ENCODE measurements at regions not wholly inside any gene's neighbourhood (a gene's known extent, or its start where the extent isn't known, plus 50 kb on each side); places are given as distances from the start of the nearest gene placed in this dataset.

DNA sequence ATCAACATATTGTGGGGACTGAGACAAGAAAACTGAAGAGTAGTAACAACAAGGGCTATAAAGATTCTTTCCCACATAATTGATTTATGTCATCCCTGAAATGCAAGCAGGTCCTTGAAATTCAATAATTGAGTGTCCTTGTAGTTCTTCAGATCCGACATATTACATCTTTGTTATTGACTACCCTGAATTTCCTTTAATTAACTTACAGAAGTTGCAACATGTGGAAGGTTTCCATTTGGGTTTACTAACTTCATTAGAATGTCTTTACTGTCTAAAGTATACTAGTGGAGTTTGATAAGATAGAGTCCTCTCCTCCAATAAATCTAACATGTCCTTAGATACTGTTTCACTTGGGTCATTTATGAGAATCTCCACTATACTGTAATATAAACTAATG, 951.8 kb downstream of the SLC6A15 start:
- no peak for ATAC-seq (ENCODE audit: low read depth)

DNA sequence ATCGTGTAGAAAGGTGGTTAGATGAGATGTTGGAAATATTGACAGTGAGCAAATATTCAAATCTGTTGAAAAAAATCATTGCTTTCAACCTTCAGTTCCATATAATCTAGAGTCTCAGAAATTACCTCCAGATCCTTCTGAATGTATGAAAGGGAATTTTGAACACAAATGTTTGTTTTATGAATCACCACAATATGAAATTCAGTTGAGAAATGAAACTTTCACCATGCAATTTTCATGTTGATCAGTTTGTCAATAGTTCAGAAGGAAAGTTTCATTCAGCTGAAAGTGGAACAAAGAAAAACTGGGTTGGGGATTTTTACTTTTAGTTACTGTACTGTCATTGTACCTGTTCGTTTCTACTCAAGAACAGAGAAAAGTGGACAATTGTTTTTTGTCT, 953.6 kb downstream of the SLC6A15 start:
- ATAC-seq (ENCODE audit: low read depth) = peak; percentile 23; the same call in 1 of the 3 replicates
- TF ChIP-seq, protein P1, sequence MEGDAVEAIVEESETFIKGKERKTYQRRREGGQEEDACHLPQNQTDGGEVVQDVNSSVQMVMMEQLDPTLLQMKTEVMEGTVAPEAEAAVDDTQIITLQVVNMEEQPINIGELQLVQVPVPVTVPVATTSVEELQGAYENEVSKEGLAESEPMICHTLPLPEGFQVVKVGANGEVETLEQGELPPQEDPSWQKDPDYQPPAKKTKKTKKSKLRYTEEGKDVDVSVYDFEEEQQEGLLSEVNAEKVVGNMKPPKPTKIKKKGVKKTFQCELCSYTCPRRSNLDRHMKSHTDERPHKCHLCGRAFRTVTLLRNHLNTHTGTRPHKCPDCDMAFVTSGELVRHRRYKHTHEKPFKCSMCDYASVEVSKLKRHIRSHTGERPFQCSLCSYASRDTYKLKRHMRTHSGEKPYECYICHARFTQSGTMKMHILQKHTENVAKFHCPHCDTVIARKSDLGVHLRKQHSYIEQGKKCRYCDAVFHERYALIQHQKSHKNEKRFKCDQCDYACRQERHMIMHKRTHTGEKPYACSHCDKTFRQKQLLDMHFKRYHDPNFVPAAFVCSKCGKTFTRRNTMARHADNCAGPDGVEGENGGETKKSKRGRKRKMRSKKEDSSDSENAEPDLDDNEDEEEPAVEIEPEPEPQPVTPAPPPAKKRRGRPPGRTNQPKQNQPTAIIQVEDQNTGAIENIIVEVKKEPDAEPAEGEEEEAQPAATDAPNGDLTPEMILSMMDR (IDR thresholded peaks at IDR 0.05; ENCODE audit: poor library complexity, severe bottlenecking) = no peak
- peaks cover 20% of the 10 kb centered on the region for H3K4me1 ChIP-seq (ENCODE audit: insufficient read depth, poor library complexity, severe bottlenecking)
- no peak overlapping the region for H3K27ac ChIP-seq (ENCODE audit: poor library complexity, severe bottlenecking)
- DNase-seq (ENCODE audit: low spot score) = no peak
- H3K4me3 ChIP-seq (ENCODE audit: severe bottlenecking) = no peak overlapping the region
- no peaks in the 10 kb centered on the region for H3K9me3 ChIP-seq (ENCODE audit: severe bottlenecking)
- no peaks in the 10 kb centered on the region for H3K36me3 ChIP-seq (ENCODE audit: low read depth)
- H3K27me3 ChIP-seq (ENCODE audit: insufficient read depth, poor library complexity, severe bottlenecking) = no peaks in the 10 kb centered on the region

More for the DNA sequence above, 951.8 kb downstream of the SLC6A15 start:
- Histone ChIP-seq H3K27ac (ENCODE audit: poor library complexity, severe bottlenecking) (no peak overlapping the region), H3K27me3 (ENCODE audit: insufficient read depth, poor library complexity, severe bottlenecking) (no peaks in the 10 kb centered on the region), H3K36me3 (ENCODE audit: low read depth) (no peaks in the 10 kb centered on the region), H3K9me3 (ENCODE audit: severe bottlenecking) (no peaks in the 10 kb centered on the region), H3K4me1 (ENCODE audit: insufficient read depth, poor library complexity, severe bottlenecking) (peaks cover 20% of the 10 kb centered on the region), H3K4me3 (ENCODE audit: severe bottlenecking) (no peak overlapping the region)
- DNase-seq (ENCODE audit: low spot score) = no peak
- TF ChIP-seq, protein P1 (IDR thresholded peaks at IDR 0.05; ENCODE audit: poor library complexity, severe bottlenecking) = no peak

DNA sequence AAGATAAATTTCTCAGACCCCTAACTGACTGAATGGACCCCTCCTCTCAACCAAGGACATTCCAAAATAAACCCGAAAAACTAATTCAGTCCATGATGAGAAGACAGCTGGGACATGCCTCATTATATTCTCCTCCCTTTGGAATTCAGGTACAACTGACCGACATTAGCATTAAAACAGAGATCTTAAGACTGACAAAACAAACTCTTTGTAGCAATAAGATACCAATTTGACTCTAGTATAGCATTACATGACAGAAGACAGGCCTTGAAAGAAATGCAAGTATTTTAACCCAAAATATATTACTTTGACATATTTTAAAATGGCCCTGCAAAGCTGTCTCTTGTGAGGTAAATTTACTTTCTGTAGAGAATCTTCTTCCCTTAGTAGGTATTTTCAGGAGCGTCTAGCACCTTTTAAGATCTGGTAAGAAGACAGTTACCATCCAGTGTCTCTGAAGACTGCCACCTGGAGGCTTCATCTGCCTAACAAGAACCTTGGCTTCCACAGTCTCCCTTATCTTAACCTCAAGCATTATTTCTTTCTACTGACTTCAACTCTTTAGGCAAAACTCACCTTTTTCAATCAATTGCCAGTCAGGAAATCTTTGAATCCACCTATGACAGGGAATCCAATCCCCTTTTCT, 957.5 kb downstream of the SLC6A15 start:
- Histone ChIP-seq H3K4me1 (ENCODE audit: insufficient read depth, poor library complexity, severe bottlenecking) (peaks cover 20% of the 10 kb centered on the region), H3K9me3 (ENCODE audit: severe bottlenecking) (no peaks in the 10 kb centered on the region), H3K36me3 (ENCODE audit: low read depth) (no peaks in the 10 kb centered on the region), H3K27me3 (ENCODE audit: insufficient read depth, poor library complexity, severe bottlenecking) (no peaks in the 10 kb centered on the region), H3K27ac (ENCODE audit: poor library complexity, severe bottlenecking) (no peak overlapping the region), H3K4me3 (ENCODE audit: severe bottlenecking) (no peak overlapping the region)
- ATAC-seq (ENCODE audit: low read depth) (no peak), DNase-seq (ENCODE audit: low spot score) (no peak)
- TF ChIP-seq, protein P1 (IDR thresholded peaks at IDR 0.05; ENCODE audit: poor library complexity, severe bottlenecking) = peak; percentile 25

DNA sequence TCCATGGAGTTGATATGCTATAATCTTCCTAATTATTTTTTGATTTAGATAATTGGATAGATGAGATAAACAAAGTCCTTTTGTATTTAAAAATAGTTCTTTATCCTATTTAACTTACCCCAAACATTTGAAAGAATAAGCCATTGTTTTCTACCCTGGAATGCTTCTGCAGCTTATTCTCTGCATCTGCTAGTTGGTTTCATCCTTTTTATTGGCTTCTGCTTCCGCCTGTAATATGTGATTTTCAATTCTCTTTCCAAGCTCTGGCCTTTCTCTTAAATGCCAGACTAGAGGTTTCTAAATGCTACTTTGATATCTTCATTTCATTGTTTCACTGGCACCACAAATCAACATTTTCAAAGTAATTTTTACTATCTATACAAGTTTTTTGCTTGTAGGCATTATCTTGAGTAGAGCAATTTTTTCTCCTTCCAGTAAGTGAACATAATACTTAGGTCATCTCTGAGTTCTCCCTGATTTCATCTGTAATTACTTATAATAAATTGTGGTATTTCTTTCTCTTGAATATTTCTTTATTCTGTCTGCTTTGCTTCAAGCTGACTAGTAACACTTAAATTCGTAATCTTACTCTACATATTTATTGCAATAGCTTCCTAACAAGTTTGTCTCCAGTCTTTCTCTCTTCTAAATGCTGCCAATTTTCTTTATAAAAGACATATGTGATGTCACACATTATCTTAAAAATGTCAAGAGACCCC, 958.4 kb downstream of the SLC6A15 start:
- TF ChIP-seq, protein P1 (IDR thresholded peaks at IDR 0.05; ENCODE audit: poor library complexity, severe bottlenecking) = no peak
- Histone ChIP-seq H3K36me3 (ENCODE audit: low read depth) (no peaks in the 10 kb centered on the region), H3K4me1 (ENCODE audit: insufficient read depth, poor library complexity, severe bottlenecking) (peaks cover 18% of the 10 kb centered on the region), H3K27ac (ENCODE audit: poor library complexity, severe bottlenecking) (no peak overlapping the region), H3K27me3 (ENCODE audit: insufficient read depth, poor library complexity, severe bottlenecking) (no peaks in the 10 kb centered on the region), H3K4me3 (ENCODE audit: severe bottlenecking) (no peak overlapping the region), H3K9me3 (ENCODE audit: severe bottlenecking) (no peaks in the 10 kb centered on the region)
- ATAC-seq (ENCODE audit: low read depth) (no peak), DNase-seq (ENCODE audit: low spot score) (no peak)

DNA sequence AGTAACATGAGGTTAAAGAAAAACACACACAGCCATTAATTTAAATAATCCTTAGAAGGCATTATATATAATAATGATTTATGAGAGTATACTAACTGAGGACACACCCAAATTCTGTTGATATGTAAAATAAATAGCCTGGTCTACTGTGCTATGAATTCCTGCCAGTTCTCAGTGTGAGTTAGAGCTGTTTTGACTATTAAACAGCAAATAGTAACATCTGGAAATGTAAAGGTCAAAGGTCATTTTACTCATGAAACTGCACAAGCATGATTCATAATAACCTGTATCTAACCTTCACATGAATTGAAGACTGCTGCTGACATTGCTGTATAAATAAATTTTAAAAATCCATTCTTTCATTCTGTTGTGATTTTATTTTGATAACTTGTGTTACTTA, 966.7 kb downstream of the SLC6A15 start:
- DNase-seq (ENCODE audit: low spot score) (no peak), ATAC-seq (ENCODE audit: low read depth) (peak; percentile 82)
- H3K27me3 ChIP-seq (ENCODE audit: insufficient read depth, poor library complexity, severe bottlenecking) = no peaks in the 10 kb centered on the region
- H3K4me3 ChIP-seq (ENCODE audit: severe bottlenecking) = no peak overlapping the region
- TF ChIP-seq, protein P1 (IDR thresholded peaks at IDR 0.05; ENCODE audit: poor library complexity, severe bottlenecking) = no peak
- H3K27ac ChIP-seq (ENCODE audit: poor library complexity, severe bottlenecking) = no peak overlapping the region
- H3K36me3 ChIP-seq (ENCODE audit: low read depth) = no peaks in the 10 kb centered on the region
- no peaks in the 10 kb centered on the region for H3K4me1 ChIP-seq (ENCODE audit: insufficient read depth, poor library complexity, severe bottlenecking)
- H3K9me3 ChIP-seq (ENCODE audit: severe bottlenecking) = no peaks in the 10 kb centered on the region
